Fibroblast of lung (primary cell): ENCODE measurements at regions not wholly inside any gene's neighbourhood (a gene's known extent, or its start where the extent isn't known, plus 50 kb on each side); places are given as distances from the start of the nearest gene placed in this dataset.

Experiments used
- DNase-seq, 2 donors: peaks; one replicate each; pipeline versions ENCODE4 v3.0.0 to v3.0.0-alpha.2; 2010; ENCODE audit warnings: low read depth in 2 of 2
- H2AFZ ChIP-seq: 2 replicates; pipeline ENCODE4 v1.5.1; 2012; ENCODE audit warnings: low read length, control low read depth, inconsistent platforms
- H3K27ac ChIP-seq: 2 replicates; pipeline ENCODE4 v1.5.1; 2011; ENCODE audit warnings: low read length, control low read depth; ENCODE audit not compliant: insufficient read depth
- H3K27me3 ChIP-seq: 2 replicates; pipeline ENCODE4 v1.5.1; 2011; ENCODE audit warnings: mild to moderate bottlenecking, low read length; ENCODE audit not compliant: control insufficient read depth, insufficient read depth
- H3K36me3 ChIP-seq: 2 replicates; pipeline ENCODE4 v1.5.1; 2011; ENCODE audit warnings: low read length; ENCODE audit not compliant: control insufficient read depth, insufficient read depth
- H3K4me1 ChIP-seq: 2 replicates; pipeline ENCODE4 v1.5.1; 2011; ENCODE audit warnings: low read length; ENCODE audit not compliant: control insufficient read depth, insufficient read depth; ENCODE audit errors: extremely low read depth
- H3K4me2 ChIP-seq: 2 replicates; pipeline ENCODE4 v1.5.1; 2011; ENCODE audit warnings: low read length, control low read depth; ENCODE audit not compliant: insufficient read depth; ENCODE audit errors: extremely low read depth
- H3K4me3 ChIP-seq, 4 experiments: fragments of 200-600 bp in 1 of 4; sonication (generic) in 1 of 4; replicated peaks in 1 of 4; 2 replicates each; pipeline ENCODE4 v1.5.1; 2011 to 2016; ENCODE audit warnings: low read length in 4 of 4, low read depth in 3 of 4, mild to moderate bottlenecking in 3 of 4, control low read depth in 2 of 4, inconsistent platforms in 1 of 4, mixed read lengths in 1 of 4; ENCODE audit not compliant: insufficient read depth in 1 of 4; ENCODE audit errors: control extremely low read depth in 1 of 4
- H3K79me2 ChIP-seq: 2 replicates; pipeline ENCODE4 v1.5.1; 2012; ENCODE audit warnings: mild to moderate bottlenecking, low read length, inconsistent platforms; ENCODE audit not compliant: control insufficient read depth, insufficient read depth
- H3K9ac ChIP-seq: 2 replicates; pipeline ENCODE4 v1.5.1; 2011; ENCODE audit warnings: mild to moderate bottlenecking, low read length, control low read depth; ENCODE audit not compliant: insufficient read depth
- H3K9me3 ChIP-seq: 2 replicates; pipeline ENCODE4 v1.5.1; 2012; ENCODE audit warnings: low read depth, low read length; ENCODE audit not compliant: control insufficient read depth, insufficient read depth
- H4K20me1 ChIP-seq: 2 replicates; pipeline ENCODE4 v1.5.1; 2011; ENCODE audit warnings: low read length; ENCODE audit not compliant: control insufficient read depth, insufficient read depth; ENCODE audit errors: extremely low read depth
- EZH2 ChIP-seq: IDR thresholded peaks from 2 replicates; pipeline ENCODE4 v1.5.1; 2012; ENCODE audit warnings: low read length, control low read depth, mild to moderate bottlenecking; ENCODE audit errors: missing control alignments
- TF ChIP-seq, protein P1 (sequence below), 2 donors: IDR thresholded peaks in 1 of 2; conservative IDR thresholded peaks in 1 of 2; 1 replicate in 1 of 2; 2 replicates in 1 of 2; pipeline ENCODE4 v1.5.1; 2011 to 2012; ENCODE audit warnings: low read length in 2 of 2, control low read depth in 1 of 2, inconsistent platforms in 1 of 2, low read depth in 1 of 2, mild to moderate bottlenecking in 1 of 2

DNA sequence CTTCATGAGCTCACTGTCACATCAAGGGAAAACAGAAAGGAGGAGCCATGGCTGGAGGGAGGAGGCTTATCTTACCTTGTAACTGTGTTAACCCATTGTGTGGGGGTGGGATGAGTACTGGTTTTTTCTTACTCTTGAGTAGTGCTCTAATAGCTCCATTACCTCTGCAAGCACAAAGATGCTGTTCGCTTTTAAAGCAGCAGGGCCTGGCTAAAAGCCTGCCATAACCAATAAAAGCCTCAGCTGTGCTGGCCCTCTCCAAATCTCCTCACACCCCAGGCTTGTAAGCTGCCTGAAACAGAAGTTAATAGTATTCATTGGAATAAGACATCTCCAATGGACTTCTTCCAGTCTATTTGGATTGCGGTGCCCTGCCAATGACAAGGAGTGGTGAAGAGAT, 544.1 kb downstream of the TUSC7 start:
- Histone ChIP-seq H3K9ac (no peak overlapping the region), H3K4me2 (no peak overlapping the region), H2AFZ (no peak overlapping the region), H3K4me1 (no peaks in the 10 kb centered on the region), H3K27ac (no peak overlapping the region), H3K79me2 (no peaks in the 10 kb centered on the region), H3K9me3 (no peaks in the 10 kb centered on the region), H4K20me1 (no peaks in the 10 kb centered on the region), H3K36me3 (no peaks in the 10 kb centered on the region), H3K27me3 (no peaks in the 10 kb centered on the region), H3K4me3 (no peak overlapping the region)
- no peak for TF ChIP-seq EZH2
- TF ChIP-seq, protein P1, sequence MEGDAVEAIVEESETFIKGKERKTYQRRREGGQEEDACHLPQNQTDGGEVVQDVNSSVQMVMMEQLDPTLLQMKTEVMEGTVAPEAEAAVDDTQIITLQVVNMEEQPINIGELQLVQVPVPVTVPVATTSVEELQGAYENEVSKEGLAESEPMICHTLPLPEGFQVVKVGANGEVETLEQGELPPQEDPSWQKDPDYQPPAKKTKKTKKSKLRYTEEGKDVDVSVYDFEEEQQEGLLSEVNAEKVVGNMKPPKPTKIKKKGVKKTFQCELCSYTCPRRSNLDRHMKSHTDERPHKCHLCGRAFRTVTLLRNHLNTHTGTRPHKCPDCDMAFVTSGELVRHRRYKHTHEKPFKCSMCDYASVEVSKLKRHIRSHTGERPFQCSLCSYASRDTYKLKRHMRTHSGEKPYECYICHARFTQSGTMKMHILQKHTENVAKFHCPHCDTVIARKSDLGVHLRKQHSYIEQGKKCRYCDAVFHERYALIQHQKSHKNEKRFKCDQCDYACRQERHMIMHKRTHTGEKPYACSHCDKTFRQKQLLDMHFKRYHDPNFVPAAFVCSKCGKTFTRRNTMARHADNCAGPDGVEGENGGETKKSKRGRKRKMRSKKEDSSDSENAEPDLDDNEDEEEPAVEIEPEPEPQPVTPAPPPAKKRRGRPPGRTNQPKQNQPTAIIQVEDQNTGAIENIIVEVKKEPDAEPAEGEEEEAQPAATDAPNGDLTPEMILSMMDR (conservative IDR thresholded peaks at IDR 0.05 in 1 of 2, IDR thresholded peaks at IDR 0.05 in 1 of 2; ENCODE audit: low read depth in 1 of 2, low read length in 2 of 2): no peak
- no peak for DNase-seq

- H3K27ac ChIP-seq: no peak overlapping the region
- no peaks in the 10 kb centered on the region for H3K36me3 ChIP-seq
- TF ChIP-seq, protein P1 (conservative IDR thresholded peaks at IDR 0.05 in 1 of 2, IDR thresholded peaks at IDR 0.05 in 1 of 2; ENCODE audit: low read depth in 1 of 2, low read length in 2 of 2): no peak
- TF ChIP-seq EZH2: no peak
- no peaks in the 10 kb centered on the region for H3K27me3 ChIP-seq
- DNase-seq: no peak
- H3K79me2 ChIP-seq: no peaks in the 10 kb centered on the region
- no peak overlapping the region for H3K4me2 ChIP-seq
- no peak overlapping the region for H2AFZ ChIP-seq
- no peak overlapping the region for H3K4me3 ChIP-seq
- H3K9me3 ChIP-seq: no peaks in the 10 kb centered on the region
- no peak overlapping the region for H3K9ac ChIP-seq
- no peaks in the 10 kb centered on the region for H3K4me1 ChIP-seq
- no peaks in the 10 kb centered on the region for H4K20me1 ChIP-seq
Measured at GRCh38 chr3:117254985-117255384, 545.4 kb downstream of the TUSC7 start.

DNA sequence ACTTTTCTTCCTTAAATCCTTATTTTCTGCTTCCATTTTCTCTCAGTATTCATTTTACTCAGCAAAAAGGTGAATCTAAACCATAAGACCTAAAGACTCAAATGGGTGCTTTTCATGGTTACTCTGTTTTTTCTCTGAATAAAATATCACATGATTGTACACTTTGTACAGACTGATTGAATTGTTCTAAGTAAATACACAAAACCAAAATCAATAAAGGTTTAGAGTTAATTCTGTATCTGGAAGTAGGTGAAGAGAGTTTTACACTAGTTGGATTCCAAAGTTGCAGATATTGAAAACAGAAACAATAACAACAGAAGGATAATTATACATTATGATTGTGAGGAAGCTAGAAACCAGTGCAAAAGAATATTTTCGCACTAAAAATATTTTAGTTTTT, 546.2 kb downstream of the TUSC7 start:
- H3K79me2 ChIP-seq: no peaks in the 10 kb centered on the region
- H3K36me3 ChIP-seq: no peaks in the 10 kb centered on the region
- H3K9me3 ChIP-seq: no peaks in the 10 kb centered on the region
- H3K9ac ChIP-seq: no peak overlapping the region
- H3K4me2 ChIP-seq: no peak overlapping the region
- H3K27ac ChIP-seq: no peak overlapping the region
- H4K20me1 ChIP-seq: no peaks in the 10 kb centered on the region
- no peak overlapping the region for H2AFZ ChIP-seq
- H3K27me3 ChIP-seq: no peaks in the 10 kb centered on the region
- no peak for TF ChIP-seq EZH2
- TF ChIP-seq, protein P1 (conservative IDR thresholded peaks at IDR 0.05 in 1 of 2, IDR thresholded peaks at IDR 0.05 in 1 of 2; ENCODE audit: low read depth in 1 of 2, low read length in 2 of 2): no peak
- no peaks in the 10 kb centered on the region for H3K4me1 ChIP-seq
- H3K4me3 ChIP-seq: no peak overlapping the region
- no peak for DNase-seq
